NCI-H82 treated with DMSO at 0.1 percent for 48 hours (cell line): ENCODE measurements at regions not wholly inside any gene's neighbourhood (a gene's known extent, or its start where the extent isn't known, plus 50 kb on each side); places are given as distances from the start of the nearest gene placed in this dataset.

ENCODE experiments used
- DNase-seq: peaks from one replicate; lab custom pipeline; 2025; ENCODE audit not compliant: unreplicated experiment; lab: John Stamatoyannopoulos, UW

- DNase-seq, result no peak
Observed at GRCh38 chr12:126537961-126538530, 1472.8 kb downstream of the AACS start.

- DNase-seq, result no peak
Observed at GRCh38 chr12:126538888-126539287, 1473.7 kb downstream of the AACS start.

DNA sequence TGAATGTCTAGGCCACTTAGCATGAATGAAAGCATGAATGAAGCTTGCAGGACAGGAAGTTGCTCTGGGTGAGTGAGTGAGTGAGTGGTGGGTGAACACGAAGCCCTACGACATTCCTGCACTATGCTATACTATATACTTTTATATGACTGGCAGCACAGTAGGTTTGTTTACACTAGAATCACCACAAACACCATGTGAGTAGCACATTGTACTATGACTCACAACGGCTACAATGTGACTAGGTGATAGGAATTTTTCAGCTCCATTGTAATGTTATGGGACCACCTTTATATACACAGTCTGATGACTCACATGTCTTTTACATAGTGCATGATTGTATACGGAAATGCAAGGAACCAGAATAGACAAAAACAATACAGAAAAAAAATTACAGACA lies 1480.2 kb downstream of the AACS start:
- DNase-seq, result no peak

- no peak for DNase-seq
Observed at GRCh38 chr12:126547905-126548304, 1482.7 kb downstream of the AACS start.

DNA sequence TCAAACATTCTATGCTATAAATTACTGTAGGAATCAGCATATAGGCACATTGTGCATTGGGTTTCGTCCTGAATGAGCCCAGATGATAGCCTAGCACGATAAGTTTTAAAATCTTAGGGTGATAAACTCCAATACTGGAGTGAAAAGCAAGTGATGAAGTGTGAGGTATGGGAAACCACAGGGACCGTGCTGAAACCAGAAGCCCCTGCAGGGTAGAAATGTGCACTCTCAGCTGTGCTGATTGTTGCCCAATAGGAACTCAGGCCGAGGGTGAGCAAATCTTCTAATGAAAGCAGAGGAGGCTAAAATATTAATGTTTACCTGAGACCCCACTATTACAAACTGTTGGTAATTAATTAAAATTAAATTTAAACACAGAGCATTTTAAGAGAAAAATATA lies 1486.6 kb downstream of the AACS start:
- DNase-seq, result no peak

DNA sequence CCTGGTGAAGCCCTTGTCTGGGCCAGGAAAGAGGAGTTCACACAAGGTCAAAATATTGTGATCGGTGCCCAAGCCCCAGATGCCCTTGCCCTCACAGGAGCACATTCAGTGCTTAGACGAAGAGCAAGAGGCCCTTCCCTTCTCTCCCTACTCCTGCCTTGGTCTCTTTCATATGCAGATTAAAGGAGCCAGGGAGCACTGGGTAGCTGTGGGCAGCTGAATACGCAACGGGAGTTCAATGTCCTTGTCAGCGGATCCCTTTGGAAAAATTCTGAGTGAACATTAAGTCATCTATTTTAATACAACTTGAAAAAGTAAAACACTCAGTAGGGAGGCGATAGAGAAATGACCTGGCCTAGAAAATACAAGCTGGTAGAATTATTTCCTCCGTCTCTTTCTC lies 1489.4 kb downstream of the AACS start:
- no peak for DNase-seq

DNA sequence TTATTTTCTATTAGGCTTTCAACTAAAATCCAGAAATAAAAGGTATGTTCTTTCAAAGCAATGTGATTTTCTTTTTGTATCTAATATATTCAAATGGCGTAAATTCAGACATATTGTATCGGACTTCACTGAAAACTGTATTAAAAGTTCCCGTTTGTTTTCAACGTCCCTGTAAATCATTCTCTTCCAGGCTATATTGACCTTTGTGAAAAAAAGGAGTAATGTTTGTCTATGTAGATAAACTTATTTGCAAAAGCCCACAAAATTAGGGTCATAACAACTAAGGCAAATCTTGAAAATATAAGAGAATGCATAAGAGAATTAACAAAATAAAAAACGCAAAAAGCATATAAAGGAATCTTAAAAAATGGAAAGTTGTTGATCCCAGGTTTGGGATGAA lies 1492.4 kb downstream of the AACS start:
- DNase-seq, result no peak

- no peak for DNase-seq
Observed at GRCh38 chr12:126558219-126558618, 1493.0 kb downstream of the AACS start.

GRCh38 chr12:126558810-126559209 lies 1493.6 kb downstream of the AACS start:
- DNase-seq, result no peak

DNA sequence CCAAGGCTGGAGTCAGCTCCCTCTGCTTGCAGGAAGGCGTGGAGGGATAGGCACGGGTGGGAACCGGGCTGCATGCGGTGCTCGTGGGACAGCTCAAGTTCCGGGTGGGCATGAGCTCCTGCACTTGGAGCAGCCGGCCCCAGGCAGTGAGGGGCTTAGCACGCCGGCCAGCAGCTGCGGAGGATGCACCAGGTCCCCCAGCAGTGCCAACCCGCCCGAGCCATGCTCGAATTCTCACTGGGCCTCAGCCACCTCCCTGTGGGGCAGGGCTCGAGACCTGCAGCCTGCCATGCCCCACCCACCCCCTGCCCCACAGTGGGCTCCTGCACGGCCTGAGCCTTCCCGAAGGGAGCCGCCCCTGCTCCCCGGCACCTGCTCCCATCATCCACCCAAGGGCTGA lies 1501.8 kb downstream of the AACS start:
- DNase-seq, result no peak

DNA sequence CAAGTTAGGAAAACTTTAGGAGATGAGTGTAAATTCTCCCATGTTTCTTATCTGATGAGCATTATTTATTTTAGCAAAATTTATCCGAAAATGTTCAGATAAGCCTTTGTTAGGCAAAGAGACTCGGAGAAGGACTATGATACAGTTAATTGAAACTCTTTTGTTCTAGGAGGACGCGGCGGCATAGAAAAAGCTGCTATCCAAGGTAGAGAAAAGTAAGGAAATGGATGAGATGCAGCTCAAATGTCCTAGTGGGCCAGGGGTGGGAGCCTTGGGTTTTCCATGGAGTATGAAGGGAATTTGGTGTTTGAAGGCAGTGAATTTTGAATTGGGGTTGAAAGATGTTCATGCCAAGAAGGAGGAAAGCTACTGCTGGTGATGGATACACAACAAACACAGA lies 1504.5 kb downstream of the AACS start:
- DNase-seq, result no peak

DNA sequence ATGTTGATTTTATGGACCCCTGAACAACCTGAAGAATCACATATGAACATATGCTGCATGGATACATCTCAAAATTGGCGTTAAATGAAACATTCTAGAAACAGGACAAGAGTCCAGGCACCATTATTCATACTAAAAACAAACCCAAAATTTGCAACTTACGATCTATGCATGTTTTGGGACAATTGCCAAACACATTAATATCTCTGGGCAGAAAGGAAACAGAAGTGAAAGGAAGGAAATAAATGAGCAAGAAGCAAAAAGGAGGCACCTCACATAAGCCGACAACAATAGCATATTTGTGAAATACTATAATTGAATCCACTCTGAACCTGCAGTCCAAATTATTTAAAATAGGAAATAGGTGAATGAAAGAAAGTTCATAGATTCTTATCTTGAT lies 1505.3 kb downstream of the AACS start:
- DNase-seq, result no peak

- DNase-seq, result no peak
Observed at GRCh38 chr12:126572170-126572569, 1506.9 kb downstream of the AACS start.

- no peak for DNase-seq
Observed at GRCh38 chr12:126581655-126582054, 1516.4 kb downstream of the AACS start.

GRCh38 chr12:126582231-126582630 lies 1517.0 kb downstream of the AACS start:
- no peak for DNase-seq

DNA sequence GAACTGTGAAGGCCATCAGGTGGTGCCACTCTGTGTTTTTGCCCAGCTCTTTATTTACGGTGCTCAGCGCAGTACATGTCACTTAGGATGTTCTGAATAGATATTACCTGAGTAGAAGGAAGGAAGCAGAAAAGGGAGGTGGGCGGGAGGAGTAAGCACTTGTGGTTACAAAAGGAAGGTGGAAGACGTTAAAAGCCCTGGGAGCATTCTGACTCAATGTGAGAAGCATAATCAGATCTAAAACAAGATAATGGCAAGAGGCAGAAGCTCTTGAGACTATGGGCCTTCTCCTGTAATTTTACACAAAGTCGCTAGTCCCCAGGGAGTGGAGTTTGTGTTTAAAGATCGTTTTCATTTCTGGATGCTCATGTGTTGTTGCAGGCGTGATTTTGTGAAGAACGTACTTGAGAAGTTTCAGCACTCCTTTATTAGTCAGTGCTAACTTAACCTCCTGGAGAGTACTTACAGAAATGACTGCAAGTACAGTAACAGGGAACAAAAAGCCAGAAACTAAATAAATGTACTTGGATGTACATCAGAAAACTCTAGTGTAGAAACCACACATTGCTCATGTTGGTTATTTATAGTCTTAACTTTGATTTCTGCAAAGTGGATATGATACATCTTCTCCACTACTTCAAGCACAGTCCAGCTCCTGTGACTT lies 1523.5 kb downstream of the AACS start:
- DNase-seq, result no peak

- no peak for DNase-seq
Observed at GRCh38 chr12:126591533-126591932, 1526.3 kb downstream of the AACS start.

GRCh38 chr12:126601184-126602170 lies 1536.2 kb downstream of the AACS start:
- no peak for DNase-seq

GRCh38 chr12:126602612-126603011 lies 1537.4 kb downstream of the AACS start:
- DNase-seq, result no peak

DNA sequence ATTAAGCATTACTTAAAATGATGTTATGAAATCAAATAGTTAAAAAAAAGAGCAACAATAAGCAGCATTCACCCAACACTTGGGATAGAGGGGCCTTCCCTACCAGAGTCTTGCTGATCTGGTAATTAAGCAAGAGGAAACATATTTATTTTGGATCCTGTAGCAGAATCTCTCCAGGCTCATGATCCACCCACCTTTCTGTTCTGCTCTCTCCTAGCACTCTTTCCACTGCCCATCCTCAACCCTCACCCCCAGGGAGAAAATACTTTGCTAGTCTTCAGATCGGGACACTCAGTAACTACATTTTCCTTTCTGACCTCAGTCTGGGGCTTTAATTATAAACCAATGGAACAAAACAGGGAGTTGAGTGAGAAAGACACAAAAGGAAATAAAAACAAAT lies 1541.9 kb downstream of the AACS start:
- no peak for DNase-seq

DNA sequence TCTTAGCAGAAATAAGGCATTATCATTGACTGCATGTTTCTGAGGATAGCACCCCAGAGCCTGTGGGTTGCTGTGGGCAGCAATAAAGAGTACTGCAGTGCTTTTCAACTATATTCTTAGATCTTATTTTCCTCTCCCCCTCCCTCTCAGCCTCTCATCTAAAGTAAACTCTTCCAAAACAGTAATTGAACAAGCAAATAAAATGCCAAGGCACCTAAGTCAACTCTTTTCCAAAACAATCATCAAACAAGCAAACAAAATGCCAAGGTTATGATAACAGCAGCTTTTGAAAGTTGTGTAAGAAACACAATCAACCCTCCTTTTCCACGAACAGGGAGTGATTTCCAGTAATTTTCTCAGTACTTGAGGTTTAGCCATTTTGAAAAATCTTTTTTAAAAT lies 1542.6 kb downstream of the AACS start:
- DNase-seq, result no peak

- DNase-seq, result no peak
Observed at GRCh38 chr12:126608607-126609175, 1543.5 kb downstream of the AACS start.
